Astrocyte of the spinal cord (primary cell): ENCODE measurements at regions not wholly inside any gene's neighbourhood (a gene's known extent, or its start where the extent isn't known, plus 50 kb on each side); places are given as distances from the start of the nearest gene placed in this dataset.
"Not testable (repeated sequence)": the region's sequence is repeated elsewhere in the genome, so short reads cannot be mapped to it uniquely, and the experiment has no call there.

Experiments used
- DNase-seq: peaks from one replicate; pipeline ENCODE4 v3.0.0; 2011; ENCODE audit warnings: low read depth, low spot score
- H3K4me3 ChIP-seq: 2 replicates; pipeline ENCODE4 v1.5.1; 2011; ENCODE audit warnings: low read depth, mild to moderate bottlenecking, low read length, moderate library complexity
- in situ Hi-C: cut with HindIII; loops from 2 replicates; pipeline ENCODE4 v1.10.0; 2017; ENCODE audit warnings: low sequenced_read_pairs
- TF ChIP-seq, protein P1 (sequence below): IDR thresholded peaks from 2 replicates; pipeline ENCODE4 v1.5.1; 2012; ENCODE audit warnings: low read depth, mild to moderate bottlenecking, low read length, inconsistent platforms

DNA sequence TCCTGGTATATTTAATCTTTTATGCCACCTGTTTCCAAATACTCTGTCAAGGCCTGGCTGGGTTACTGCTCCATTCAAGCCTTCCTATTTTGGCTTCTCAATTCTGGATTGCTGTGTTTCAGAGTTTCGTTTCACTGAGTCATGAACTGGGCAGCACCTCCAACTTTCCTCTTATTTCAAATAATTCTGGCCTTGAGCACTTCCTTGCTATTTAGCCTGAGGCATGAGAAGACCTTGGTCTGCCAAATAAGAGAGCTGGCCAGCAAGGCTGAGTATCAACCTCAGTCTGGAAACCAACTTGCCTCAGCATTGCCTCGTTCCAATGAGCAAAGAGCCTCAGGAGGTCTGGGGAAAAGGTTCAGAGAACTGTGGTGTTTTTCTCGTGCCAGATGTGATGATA is 66.6 kb downstream of the TNFAIP3 start:
- in situ Hi-C loops, result no loop called here
- H3K4me3 ChIP-seq, result no peak overlapping the region
- DNase-seq, result peak; percentile 78
- TF ChIP-seq, protein P1, sequence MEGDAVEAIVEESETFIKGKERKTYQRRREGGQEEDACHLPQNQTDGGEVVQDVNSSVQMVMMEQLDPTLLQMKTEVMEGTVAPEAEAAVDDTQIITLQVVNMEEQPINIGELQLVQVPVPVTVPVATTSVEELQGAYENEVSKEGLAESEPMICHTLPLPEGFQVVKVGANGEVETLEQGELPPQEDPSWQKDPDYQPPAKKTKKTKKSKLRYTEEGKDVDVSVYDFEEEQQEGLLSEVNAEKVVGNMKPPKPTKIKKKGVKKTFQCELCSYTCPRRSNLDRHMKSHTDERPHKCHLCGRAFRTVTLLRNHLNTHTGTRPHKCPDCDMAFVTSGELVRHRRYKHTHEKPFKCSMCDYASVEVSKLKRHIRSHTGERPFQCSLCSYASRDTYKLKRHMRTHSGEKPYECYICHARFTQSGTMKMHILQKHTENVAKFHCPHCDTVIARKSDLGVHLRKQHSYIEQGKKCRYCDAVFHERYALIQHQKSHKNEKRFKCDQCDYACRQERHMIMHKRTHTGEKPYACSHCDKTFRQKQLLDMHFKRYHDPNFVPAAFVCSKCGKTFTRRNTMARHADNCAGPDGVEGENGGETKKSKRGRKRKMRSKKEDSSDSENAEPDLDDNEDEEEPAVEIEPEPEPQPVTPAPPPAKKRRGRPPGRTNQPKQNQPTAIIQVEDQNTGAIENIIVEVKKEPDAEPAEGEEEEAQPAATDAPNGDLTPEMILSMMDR, result no peak

DNA sequence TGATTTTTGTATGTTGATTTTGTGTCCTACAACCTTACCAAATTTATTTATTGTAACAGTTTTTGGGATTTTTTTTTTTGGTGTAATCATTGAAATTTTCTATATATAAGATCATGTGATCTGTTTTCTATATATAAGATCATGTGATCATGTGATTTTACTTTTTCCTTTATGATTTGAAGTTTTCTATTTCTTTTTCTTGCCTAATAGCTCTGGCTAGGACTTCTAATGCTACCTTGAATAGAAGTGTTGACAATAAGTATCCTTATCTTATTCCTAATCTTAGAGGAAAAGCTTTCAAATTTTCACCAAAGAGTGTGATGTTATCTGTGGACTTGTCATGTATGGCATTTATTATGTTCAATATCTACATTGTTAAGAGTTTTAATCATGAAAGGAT is 69.7 kb downstream of the TNFAIP3 start:
- TF ChIP-seq, protein P1, result no peak
- in situ Hi-C loops, result no loop called here
- no peak for DNase-seq
- H3K4me3 ChIP-seq, result no peak overlapping the region

DNA sequence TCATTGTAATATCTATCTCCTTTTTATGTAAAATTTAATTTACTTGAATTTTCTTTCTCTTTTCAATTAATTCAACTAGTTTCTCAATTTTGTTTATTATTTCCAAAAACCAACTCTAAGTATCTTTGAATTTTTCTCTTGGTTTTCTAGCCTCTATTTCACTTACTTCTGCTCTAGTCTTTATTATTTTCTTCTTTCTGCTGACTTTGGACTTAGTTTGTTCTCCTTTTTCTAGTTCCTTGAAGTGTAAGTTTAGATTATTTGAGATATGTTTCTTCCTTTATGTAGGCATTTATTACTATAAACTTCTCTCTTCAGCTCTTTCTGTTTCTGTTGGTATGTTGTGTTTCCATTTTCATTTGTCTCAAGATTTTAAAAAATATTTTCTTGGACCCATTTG is 70.8 kb downstream of the TNFAIP3 start:
- in situ Hi-C loops, result no loop called here
- H3K4me3 ChIP-seq, result no peak overlapping the region
- TF ChIP-seq, protein P1, result no peak
- no peak for DNase-seq

DNA sequence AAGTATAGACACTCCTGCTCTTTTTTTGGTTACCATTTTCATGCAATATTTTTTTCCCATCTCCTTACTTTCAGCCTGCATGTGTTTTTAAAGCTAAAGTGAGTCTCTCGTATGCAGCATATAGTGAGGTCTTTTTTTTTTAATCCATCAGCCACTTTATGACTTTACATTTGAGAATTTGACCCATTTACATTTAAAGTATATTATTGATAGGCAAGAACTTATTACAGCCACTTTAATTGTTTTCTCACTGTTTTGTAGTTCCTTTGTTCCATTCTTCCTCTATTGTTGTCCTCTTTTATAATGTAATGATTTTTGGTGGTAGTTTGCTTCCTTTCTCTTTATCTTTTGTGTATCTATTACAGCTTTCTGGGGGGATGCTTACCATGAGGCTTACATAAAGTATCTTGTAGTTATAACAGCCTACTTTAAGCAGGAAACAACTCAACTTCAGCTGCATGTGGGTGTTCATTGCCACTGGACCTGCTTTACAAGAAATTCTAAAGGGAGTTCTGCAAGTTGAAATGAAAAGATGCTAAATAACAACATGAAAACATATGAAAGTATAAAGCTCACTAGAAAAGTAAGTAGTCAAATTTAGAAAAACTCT is 71.8 kb downstream of the TNFAIP3 start:
- TF ChIP-seq, protein P1, result no peak
- no peak overlapping the region for H3K4me3 ChIP-seq
- in situ Hi-C loops, result no loop called here

DNA sequence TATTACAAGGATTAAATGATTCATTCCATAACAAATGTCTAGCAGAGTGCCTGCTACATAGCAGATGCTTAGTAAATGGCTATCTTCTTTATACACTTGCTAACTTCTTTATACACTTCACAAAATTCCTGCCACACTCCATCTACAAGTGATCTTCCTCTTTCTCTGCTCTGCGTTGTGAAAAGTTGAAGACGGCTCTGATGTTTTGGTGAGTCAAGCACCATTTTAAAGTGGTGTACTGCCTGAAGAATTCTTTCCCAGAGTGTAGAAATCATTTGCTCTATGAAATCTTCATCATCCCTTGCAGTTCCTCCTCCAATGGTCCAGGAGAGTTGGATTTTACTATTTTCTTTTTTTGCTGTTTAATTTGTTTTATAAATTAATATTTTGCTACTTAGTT is 74.9 kb downstream of the TNFAIP3 start:
- DNase-seq, result no peak
- in situ Hi-C loops, result no loop called here
- TF ChIP-seq, protein P1, result no peak

More for the DNA sequence above, 71.8 kb downstream of the TNFAIP3 start:
- no peak for DNase-seq

DNA sequence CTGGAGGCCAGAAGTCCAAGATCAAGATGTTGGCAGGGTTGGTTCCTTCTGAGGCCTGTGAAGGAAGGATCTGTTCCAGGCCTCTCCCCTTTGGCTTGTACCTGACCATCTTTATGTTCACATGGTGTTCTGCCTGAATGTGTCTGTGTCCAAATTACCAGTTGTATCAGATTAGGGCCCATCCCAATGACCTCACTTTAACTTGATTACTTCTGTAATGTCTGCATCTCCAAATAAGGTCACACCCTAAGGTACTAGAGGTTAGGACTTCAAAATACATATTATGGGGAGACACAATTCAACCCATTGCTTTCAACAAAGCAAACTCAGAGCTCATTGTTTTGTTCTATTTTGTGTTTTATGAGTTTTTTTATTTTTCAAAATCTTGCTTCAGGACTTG is 75.7 kb downstream of the TNFAIP3 start:
- H3K4me3 ChIP-seq, result no peak overlapping the region
- in situ Hi-C loops, result no loop called here
- no peak for DNase-seq
- TF ChIP-seq, protein P1, result no peak

More for the DNA sequence above, 74.9 kb downstream of the TNFAIP3 start:
- no peak overlapping the region for H3K4me3 ChIP-seq

DNA sequence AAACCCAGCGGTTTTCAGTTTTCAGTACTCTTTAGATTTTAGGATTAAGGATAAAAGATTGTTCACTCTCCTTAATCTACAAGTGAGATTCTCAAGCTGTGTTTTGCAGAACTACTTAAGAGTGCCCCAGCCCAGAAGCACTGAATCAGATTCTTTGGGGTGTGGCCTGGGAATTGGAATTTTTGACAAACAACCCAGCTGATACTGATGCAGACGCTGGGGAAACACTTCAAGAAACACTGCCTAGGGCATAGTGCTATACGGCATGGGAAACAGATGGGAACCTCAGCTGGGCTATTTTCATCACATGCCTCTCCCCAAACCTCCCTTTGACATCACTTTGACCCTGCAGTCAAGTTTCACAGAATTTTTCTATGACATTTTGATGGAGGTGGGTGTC is 77.3 kb downstream of the TNFAIP3 start:
- H3K4me3 ChIP-seq, in situ Hi-C loops, DNase-seq: not testable (repeated sequence)
